ENCODE measurements at regions not wholly inside any gene's neighbourhood (a gene's known extent, or its start where the extent isn't known, plus 50 kb on each side); places are given as distances from the start of the nearest gene placed in this dataset.
A peak's percentile ranks its signal among the peaks of the same experiment; 100 is the strongest.

DNA sequence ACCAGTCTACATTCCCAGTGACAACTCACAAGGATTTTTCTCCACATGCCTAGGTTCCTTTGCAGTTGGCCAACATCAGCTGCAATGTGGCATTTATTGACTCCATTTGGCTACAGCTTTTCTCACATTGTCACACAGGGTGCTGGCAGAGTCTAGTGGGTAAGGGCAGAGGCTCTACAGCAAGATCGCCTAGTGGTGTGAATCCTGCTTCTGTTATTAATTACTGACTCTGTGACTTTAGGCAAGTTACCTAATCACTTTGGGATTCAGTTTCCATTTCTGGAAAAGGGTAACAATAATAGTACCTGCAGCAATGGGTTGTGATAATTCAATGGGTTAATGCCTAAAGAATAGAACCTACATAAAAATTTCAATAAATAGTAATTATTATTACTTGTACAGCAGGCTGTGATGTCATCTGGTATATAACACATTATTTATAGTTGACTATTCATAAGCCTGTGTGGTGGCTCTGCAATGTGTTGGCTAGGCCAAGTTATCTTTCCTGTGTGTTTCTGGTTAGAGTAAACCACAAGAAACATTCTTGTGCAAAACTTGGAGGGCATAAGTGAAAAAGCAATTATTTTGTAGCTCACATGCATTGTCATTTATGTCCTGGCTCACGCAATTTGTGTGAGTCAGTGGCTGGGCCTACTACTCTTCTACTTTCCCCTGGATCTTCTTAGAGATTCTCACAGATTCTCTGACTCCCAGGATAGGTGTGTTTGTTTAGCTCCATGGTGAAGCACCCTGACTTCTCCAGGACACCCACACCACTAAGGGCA, 59.5 kb downstream of the PTGS2 start:
- Histone ChIP-seq H3K36me3 (no peaks in the 10 kb centered on the region), H3K4me3 (no peak overlapping the region), H3K27ac (no peak overlapping the region), H3K4me1 (no peaks in the 10 kb centered on the region), H3K27me3 (no peaks in the 10 kb centered on the region), H3K9me3 (no peaks in the 10 kb centered on the region)
- TF ChIP-seq EP300 (IDR thresholded peaks at IDR 0.05) = no peak
- TF ChIP-seq POLR2AphosphoS5 (IDR thresholded peaks at IDR 0.05) = no peak
- TF ChIP-seq POLR2A (IDR thresholded peaks at IDR 0.05) = no peak
- TF ChIP-seq CTCF (IDR thresholded peaks at IDR 0.05) = no peak
- 89 to 90% methylated on average over 1 to 2 of the region's 2 CpGs for WGBS, 2 donors (ENCODE audit: low coverage in 1 of 2)
- ATAC-seq = no peak

DNA sequence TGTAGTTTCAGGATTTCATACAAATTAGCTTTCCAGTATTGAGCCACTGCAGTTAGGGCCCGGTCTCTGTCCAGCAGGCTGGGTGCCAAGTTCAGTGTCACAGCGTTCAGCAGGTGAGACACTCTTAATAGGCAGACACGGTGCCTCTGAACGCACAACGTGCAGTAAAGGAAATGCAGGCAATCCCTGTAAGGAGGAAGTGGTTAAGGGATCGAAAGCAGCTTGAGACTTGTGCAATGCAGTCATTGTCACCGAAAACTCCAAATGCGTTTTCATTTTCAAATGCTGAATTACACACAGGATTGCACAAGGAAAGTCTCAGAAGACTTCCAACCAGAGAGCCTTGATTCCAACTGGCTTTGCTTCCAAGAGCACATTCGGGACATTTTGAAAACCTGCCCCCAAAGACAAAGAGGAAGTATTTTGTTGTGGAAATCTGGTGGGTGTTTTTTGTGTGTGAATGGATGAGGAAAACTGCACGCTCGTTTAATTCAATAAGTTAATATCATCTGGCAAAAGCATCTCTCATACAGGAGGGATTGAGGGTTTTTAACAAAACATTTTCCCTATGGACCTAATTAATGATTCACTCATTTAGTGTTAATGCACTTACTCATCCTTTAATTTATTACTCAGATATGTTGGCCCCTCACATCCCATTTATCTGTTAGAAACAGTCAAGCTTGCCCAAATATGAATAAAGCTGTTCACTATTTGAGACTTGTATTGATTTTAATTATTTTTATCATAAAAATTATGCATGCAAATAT, 61.6 kb downstream of the PTGS2 start:
- Histone ChIP-seq H3K27me3 (no peaks in the 10 kb centered on the region), H3K4me1 (no peaks in the 10 kb centered on the region), H3K36me3 (no peaks in the 10 kb centered on the region), H3K27ac (peak overlapping the region in 2 of 4 donors; percentile 25 to 37), H3K9me3 (no peaks in the 10 kb centered on the region), H3K4me3 (peak overlapping the region in 1 of 2 donors; percentile 25)
- TF ChIP-seq POLR2A (IDR thresholded peaks at IDR 0.05) (no peak), POLR2AphosphoS5 (IDR thresholded peaks at IDR 0.05) (peak; percentile 32)
- 45 to 62% methylated on average over 2 to 9 of the region's 11 CpGs for WGBS, 2 donors (ENCODE audit: low coverage in 1 of 2)
- ATAC-seq = peak; percentile 86

DNA sequence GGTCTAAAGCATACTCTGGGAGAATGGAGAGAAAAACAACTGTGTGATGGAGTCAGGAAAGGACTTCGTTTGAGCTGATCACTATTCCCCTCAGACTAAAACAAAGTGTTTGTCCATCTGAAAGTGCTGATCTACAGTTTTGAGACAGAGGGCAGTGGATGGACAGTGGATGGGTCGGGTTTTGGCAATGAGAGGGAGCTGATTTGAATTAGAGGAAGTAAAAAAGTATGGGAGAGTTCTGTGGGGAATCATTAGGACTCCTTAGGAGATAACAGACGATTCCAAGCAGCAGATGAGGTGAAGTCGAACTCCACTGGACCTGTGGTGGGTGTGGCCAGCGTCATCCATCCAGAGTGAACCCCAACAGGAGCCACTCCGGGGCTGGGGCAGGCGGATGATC, 62.3 kb downstream of the PTGS2 start:
- Histone ChIP-seq H3K4me3 (peak overlapping the region in 1 of 2 donors; percentile 25), H3K27me3 (no peaks in the 10 kb centered on the region), H3K36me3 (no peaks in the 10 kb centered on the region), H3K4me1 (no peaks in the 10 kb centered on the region), H3K27ac (peak overlapping the region in 2 of 4 donors; percentile 25 to 37), H3K9me3 (no peaks in the 10 kb centered on the region)
- no peak for ATAC-seq
- no peak for TF ChIP-seq POLR2A (IDR thresholded peaks at IDR 0.05)
- TF ChIP-seq POLR2AphosphoS5 (IDR thresholded peaks at IDR 0.05) = no peak
- no peak for TF ChIP-seq CTCF (IDR thresholded peaks at IDR 0.05)
- no peak for TF ChIP-seq EP300 (IDR thresholded peaks at IDR 0.05)
- 48 to 71% methylated on average over 7 of the region's 7 CpGs for WGBS, 2 donors (ENCODE audit: low coverage in 1 of 2)

GRCh38 chr1:186616511-186616910, 63.7 kb downstream of the PTGS2 start:
- Histone ChIP-seq H3K27me3 (no peaks in the 10 kb centered on the region), H3K9me3 (no peaks in the 10 kb centered on the region), H3K27ac (no peak overlapping the region), H3K4me3 (no peak overlapping the region), H3K4me1 (no peaks in the 10 kb centered on the region), H3K36me3 (no peaks in the 10 kb centered on the region)
- no peak for ATAC-seq
- TF ChIP-seq EP300 (IDR thresholded peaks at IDR 0.05) (no peak), POLR2AphosphoS5 (IDR thresholded peaks at IDR 0.05) (no peak), CTCF (IDR thresholded peaks at IDR 0.05) (no peak), POLR2A (IDR thresholded peaks at IDR 0.05) (no peak)

GRCh38 chr1:186615332-186615731, 64.9 kb downstream of the PTGS2 start:
- Histone ChIP-seq H3K36me3 (no peaks in the 10 kb centered on the region), H3K4me1 (no peaks in the 10 kb centered on the region), H3K27ac (no peak overlapping the region), H3K27me3 (no peaks in the 10 kb centered on the region), H3K9me3 (no peaks in the 10 kb centered on the region), H3K4me3 (no peak overlapping the region)
- 27 to 40% methylated on average over 3 to 4 of the region's 4 CpGs for WGBS, 2 donors (ENCODE audit: low coverage in 1 of 2)
- no peak for ATAC-seq
- TF ChIP-seq EP300 (IDR thresholded peaks at IDR 0.05) (no peak), CTCF (IDR thresholded peaks at IDR 0.05) (no peak), POLR2A (IDR thresholded peaks at IDR 0.05) (no peak), POLR2AphosphoS5 (IDR thresholded peaks at IDR 0.05) (no peak)
